Osteoblast (primary cell): ENCODE measurements at regions not wholly inside any gene's neighbourhood (a gene's known extent, or its start where the extent isn't known, plus 50 kb on each side); places are given as distances from the start of the nearest gene placed in this dataset.

Source experiments
- DNase-seq: peaks from one replicate; pipeline ENCODE4 v3.0.0; 2011; ENCODE audit warnings: low spot score, mixed read lengths; ENCODE audit not compliant: insufficient read length; ENCODE audit errors: missing footprints
- H2AFZ ChIP-seq: 2 replicates; pipeline ENCODE4 v1.6.0; 2011; ENCODE audit warnings: mild to moderate bottlenecking, low read length
- H3K27ac ChIP-seq: 2 replicates; pipeline ENCODE4 v1.5.1; 2011; ENCODE audit warnings: mild to moderate bottlenecking, low read depth, low read length, moderate library complexity
- H3K27me3 ChIP-seq: 2 replicates; pipeline ENCODE4 v1.6.0; 2012; ENCODE audit warnings: mild to moderate bottlenecking, control low read depth, inconsistent platforms, low read length, moderate library complexity; ENCODE audit not compliant: insufficient read depth
- H3K36me3 ChIP-seq: 2 replicates; pipeline ENCODE4 v1.5.1; 2011; ENCODE audit warnings: mild to moderate bottlenecking, low read length, control low read depth, moderate library complexity; ENCODE audit not compliant: insufficient read depth
- H3K4me1 ChIP-seq: 2 replicates; pipeline ENCODE4 v1.5.1; 2011; ENCODE audit warnings: mild to moderate bottlenecking, low read length, control low read depth, moderate library complexity; ENCODE audit not compliant: insufficient read depth
- H3K4me2 ChIP-seq: 2 replicates; pipeline ENCODE4 v1.6.0; 2011; ENCODE audit warnings: mild to moderate bottlenecking, low read length; ENCODE audit not compliant: insufficient read depth
- H3K4me3 ChIP-seq: fragments of 200-600 bp; sonication (generic); 3 replicates; pipeline ENCODE4 v1.5.1; 2012; ENCODE audit warnings: mild to moderate bottlenecking, low read length, inconsistent platforms; ENCODE audit not compliant: insufficient read depth
- H3K79me2 ChIP-seq: 2 replicates; pipeline ENCODE4 v1.6.0; 2012; ENCODE audit warnings: mild to moderate bottlenecking, low read length, control low read depth, inconsistent platforms; ENCODE audit not compliant: insufficient read depth
- H3K9me3 ChIP-seq: 2 replicates; pipeline ENCODE4 v1.5.1; 2011; ENCODE audit warnings: low read depth, low read length, control low read depth
- H4K20me1 ChIP-seq: 2 replicates; pipeline ENCODE4 v1.6.0; 2012; ENCODE audit warnings: mild to moderate bottlenecking, low read length, control low read depth; ENCODE audit not compliant: insufficient read depth
- CTCF ChIP-seq: IDR thresholded peaks from 2 replicates; pipeline ENCODE4 v1.5.1; 2011; ENCODE audit warnings: mild to moderate bottlenecking, low read depth, low read length, moderate library complexity; ENCODE audit errors: extremely low read depth

- DNase-seq, result no peak
- Histone ChIP-seq H3K79me2 (no peaks in the 10 kb centered on the region), H3K9me3 (no peaks in the 10 kb centered on the region), H3K4me3 (no peak overlapping the region), H3K27ac (no peak overlapping the region), H3K27me3 (no peaks in the 10 kb centered on the region), H3K4me1 (no peaks in the 10 kb centered on the region), H4K20me1 (no peaks in the 10 kb centered on the region), H3K4me2 (no peak overlapping the region), H2AFZ (no peak overlapping the region), H3K36me3 (no peaks in the 10 kb centered on the region)
- TF ChIP-seq CTCF, result no peak
Observed at GRCh38 chr9:14542071-14542470, 151.2 kb downstream of the ZDHHC21 start.

- H3K9me3 ChIP-seq, result no peaks in the 10 kb centered on the region
- no peaks in the 10 kb centered on the region for H4K20me1 ChIP-seq
- no peak overlapping the region for H3K4me2 ChIP-seq
- no peak overlapping the region for H3K4me3 ChIP-seq
- DNase-seq, result no peak
- H2AFZ ChIP-seq, result no peak overlapping the region
- H3K27ac ChIP-seq, result no peak overlapping the region
- no peaks in the 10 kb centered on the region for H3K4me1 ChIP-seq
- TF ChIP-seq CTCF, result no peak
- peaks cover 7% of the 10 kb centered on the region for H3K27me3 ChIP-seq
- no peaks in the 10 kb centered on the region for H3K79me2 ChIP-seq
- H3K36me3 ChIP-seq, result no peaks in the 10 kb centered on the region
Observed at GRCh38 chr9:14538526-14538925, 154.7 kb downstream of the ZDHHC21 start.

GRCh38 chr9:14535161-14535955 lies 157.9 kb downstream of the ZDHHC21 start:
- no peak overlapping the region for H3K4me2 ChIP-seq
- DNase-seq, result no peak
- no peaks in the 10 kb centered on the region for H3K79me2 ChIP-seq
- no peaks in the 10 kb centered on the region for H3K36me3 ChIP-seq
- no peaks in the 10 kb centered on the region for H3K4me1 ChIP-seq
- H3K4me3 ChIP-seq, result no peak overlapping the region
- H3K9me3 ChIP-seq, result no peaks in the 10 kb centered on the region
- H2AFZ ChIP-seq, result no peak overlapping the region
- H3K27me3 ChIP-seq, result peaks cover 7% of the 10 kb centered on the region
- H4K20me1 ChIP-seq, result no peaks in the 10 kb centered on the region
- no peak for TF ChIP-seq CTCF
- no peak overlapping the region for H3K27ac ChIP-seq

- no peaks in the 10 kb centered on the region for H4K20me1 ChIP-seq
- H3K36me3 ChIP-seq, result no peaks in the 10 kb centered on the region
- no peak overlapping the region for H2AFZ ChIP-seq
- no peaks in the 10 kb centered on the region for H3K79me2 ChIP-seq
- no peak for DNase-seq
- no peak overlapping the region for H3K4me3 ChIP-seq
- H3K4me2 ChIP-seq, result no peak overlapping the region
- TF ChIP-seq CTCF, result no peak
- H3K27me3 ChIP-seq, result peaks cover 7% of the 10 kb centered on the region
- no peak overlapping the region for H3K27ac ChIP-seq
- H3K9me3 ChIP-seq, result no peaks in the 10 kb centered on the region
- H3K4me1 ChIP-seq, result no peaks in the 10 kb centered on the region
Observed at GRCh38 chr9:14533867-14534640, 159.2 kb downstream of the ZDHHC21 start.
